A172 (cell line): ENCODE measurements at regions not wholly inside any gene's neighbourhood (a gene's known extent, or its start where the extent isn't known, plus 50 kb on each side); places are given as distances from the start of the nearest gene placed in this dataset.

Source experiments
- DNase-seq: peaks from one replicate; pipeline ENCODE4 v3.0.0-alpha.2; 2015; ENCODE audit warnings: low spot score

GRCh38 chr10:132467464-132468149 lies 70.0 kb upstream of the INPP5A start:
- DNase-seq: no peak

GRCh38 chr10:132468216-132468615 lies 69.4 kb upstream of the INPP5A start:
- no peak for DNase-seq

GRCh38 chr10:132468651-132469050 lies 68.9 kb upstream of the INPP5A start:
- no peak for DNase-seq

DNA sequence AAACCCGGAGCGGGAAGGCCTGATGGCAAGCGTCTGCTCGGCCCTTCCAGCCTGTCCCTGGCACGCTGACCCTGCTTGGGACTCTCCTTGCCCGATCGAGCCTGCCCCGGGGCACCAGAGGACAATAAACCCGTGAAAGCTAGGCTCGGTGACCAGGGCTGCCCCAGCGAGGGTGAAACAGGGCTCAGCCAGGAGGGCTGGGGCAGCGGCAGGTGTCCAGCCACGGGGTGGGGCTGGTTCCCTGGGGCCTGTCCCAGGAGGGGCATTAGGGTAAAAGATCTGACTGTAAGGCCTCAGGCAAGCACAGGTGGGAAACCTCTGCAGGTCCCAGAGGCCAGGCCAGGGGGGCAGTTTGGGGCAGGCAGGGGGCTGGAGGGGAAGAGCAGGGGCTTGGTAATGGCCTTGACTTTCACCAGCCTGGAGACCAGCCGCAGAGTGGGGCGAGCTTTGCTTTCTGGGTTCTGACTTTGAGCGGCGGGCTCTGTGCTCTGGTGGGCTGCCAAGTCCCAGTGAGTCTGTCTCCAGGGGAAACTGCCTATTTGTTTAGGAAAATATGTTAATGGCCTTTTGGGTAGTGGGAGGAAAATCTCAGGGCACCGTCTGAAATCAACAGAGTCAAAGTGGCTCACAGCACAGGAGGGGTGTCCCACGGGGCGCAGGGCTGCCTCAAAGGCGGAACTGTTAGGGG lies 68.2 kb upstream of the INPP5A start:
- DNase-seq: no peak

DNA sequence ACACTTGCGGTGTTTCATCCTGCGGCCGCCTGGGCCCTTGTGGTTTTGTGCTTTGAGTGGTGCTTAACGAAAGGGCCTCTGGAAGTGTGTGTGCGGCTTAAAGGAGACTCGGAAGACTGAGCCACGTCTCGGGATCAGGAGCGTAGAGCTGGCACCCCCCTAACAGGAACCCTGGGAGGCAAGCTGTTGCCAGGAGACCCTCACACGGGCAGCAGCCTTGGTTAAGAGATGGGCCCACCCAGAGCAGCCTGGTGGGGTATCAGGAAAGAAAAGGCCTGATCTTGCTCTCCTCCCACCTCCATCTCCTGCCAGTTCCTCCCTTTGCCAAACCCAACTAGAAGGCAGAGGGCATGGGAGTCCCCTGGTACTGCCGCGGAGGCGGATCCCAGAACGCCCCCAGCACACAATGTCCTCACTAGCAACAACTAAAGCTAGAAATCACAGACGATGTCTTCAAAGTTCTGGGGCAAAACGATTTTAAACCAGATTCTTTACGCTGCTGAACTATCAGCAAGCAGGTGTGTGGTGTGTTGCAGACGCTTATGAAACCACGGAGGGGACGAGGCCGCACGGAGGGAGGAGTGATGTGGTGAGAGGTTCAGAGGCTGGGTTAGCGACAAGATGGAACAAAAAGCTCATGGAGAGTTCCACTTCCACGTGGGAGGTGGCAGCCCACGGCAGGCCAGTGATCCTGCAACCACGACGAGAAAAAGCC lies 67.0 kb upstream of the INPP5A start:
- no peak for DNase-seq

DNA sequence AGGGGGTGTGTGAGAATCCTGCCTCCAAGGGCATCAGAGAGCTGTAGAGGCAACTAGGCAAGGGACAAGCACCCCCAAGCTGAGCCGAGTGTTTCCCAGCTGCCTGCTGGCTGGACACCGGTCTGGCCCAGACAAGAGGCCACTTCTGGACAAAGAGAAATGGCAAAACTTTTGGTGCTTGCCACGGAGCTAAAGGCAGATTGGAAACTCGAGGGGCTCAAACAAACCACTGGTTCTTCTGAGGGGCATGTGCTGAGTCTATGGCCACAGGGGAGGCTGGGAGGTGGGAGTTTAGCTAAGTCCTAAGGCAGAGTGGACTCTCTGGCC lies 66.5 kb upstream of the INPP5A start:
- DNase-seq: no peak

GRCh38 chr10:132471484-132471883 lies 66.1 kb upstream of the INPP5A start:
- DNase-seq: no peak

- DNase-seq: no peak
These were observed 62.5 kb upstream of the INPP5A start for GRCh38 chr10:132475086-132475485.

GRCh38 chr10:132476146-132477065 lies 61.2 kb upstream of the INPP5A start:
- no peak for DNase-seq

GRCh38 chr10:132477066-132477397 lies 60.6 kb upstream of the INPP5A start:
- DNase-seq: no peak

GRCh38 chr10:132477398-132478340 lies 59.9 kb upstream of the INPP5A start:
- DNase-seq: no peak

DNA sequence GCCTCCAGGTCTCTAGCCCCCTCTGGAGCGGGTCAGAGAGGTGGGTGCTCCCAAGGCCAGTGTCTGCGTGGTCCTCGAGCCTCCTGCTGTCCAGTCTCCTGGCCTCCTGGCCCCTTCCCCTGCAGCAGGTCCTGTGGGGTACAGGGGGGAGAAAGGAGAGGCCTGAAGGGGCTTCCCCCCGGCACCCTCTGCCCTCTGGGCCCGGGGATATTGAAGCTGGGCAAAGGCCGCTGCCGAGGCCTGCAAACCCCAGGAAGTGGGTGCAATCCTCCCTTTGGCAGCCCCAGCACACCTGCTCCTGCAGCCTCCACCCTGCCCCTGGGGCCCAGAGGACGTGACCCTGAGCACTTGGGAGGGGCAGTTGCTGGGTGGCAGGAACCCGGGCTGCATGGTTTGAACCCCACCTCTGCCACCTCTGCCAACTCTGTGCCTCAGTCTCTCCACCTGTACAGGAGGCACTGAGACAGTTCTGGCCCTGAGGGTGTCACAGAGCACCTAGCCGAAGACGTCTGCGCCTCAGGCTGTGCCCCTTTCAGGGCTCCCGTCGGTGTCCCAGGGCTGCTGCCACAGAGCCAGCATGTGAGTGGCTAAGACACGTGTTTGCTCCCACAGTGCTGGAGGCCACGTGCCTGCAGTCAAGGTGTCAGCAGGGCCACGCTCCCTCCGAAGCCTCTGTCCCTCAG lies 59.1 kb upstream of the INPP5A start:
- no peak for DNase-seq

DNA sequence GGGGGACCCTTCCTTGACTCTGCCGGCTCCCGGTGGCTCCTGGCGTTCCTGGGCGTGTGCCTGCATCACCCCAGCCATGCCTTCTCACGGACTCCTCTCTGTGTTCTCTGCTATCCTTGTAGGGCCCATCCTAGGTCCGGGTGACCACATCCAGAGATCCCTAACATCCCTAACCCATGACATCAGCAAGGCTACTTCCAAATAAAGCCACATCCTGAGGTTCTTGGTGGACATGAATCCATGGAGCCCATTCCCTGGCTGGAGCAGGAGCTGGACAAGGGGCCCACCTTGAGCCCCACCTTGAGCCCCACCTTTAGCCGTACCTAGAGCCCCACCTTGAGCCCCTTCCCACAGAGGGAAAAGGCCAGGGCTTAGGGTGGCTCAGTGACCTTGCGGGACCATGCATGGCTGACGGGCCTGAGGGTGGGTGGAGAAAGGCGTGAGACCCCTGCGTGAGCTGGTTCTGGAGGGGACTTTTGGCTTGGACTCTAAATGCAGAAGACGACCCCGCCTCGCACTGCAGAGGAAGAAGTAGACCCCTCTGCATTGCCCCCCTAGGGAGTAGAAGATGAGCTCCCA lies 58.5 kb upstream of the INPP5A start:
- DNase-seq: no peak

GRCh38 chr10:132479603-132480221 lies 57.9 kb upstream of the INPP5A start:
- no peak for DNase-seq

DNA sequence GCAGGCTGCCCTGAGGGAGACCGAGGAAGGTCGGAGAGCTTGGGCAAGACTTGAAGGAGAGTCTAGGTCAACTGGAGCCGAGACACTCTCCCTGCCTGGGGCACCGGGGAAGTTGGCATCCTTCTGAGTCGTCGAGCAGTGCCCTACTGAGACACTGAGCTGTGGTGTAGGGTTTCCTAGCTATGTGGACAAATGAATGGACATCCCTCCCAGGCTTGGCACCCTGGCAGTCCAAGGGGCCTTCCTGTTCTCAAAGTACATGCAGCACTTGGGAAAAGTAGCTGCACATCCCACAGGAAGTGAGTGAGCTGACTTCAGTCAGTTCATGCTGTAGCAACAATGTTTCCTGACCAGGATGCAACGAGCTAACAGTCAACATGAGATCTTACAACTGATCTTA lies 57.2 kb upstream of the INPP5A start:
- no peak for DNase-seq

DNA sequence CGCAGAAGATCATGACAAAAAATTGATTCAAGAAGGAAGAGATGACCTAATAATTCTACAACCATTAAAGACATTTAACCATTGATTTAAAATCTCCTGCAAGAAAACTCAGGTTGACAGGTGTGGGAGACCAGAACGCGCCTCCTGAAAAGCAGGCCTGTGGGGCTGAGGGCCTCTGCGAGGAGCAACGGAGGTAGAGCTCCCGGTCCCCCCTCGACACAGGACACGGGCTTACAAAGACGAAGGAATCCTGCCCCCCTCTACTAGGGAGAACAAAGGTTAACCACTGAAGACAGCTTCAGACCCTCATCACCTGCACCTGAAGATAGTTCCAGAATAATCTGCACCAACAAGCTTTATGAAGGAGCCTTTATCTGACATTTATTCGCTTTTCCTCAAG lies 55.9 kb upstream of the INPP5A start:
- no peak for DNase-seq

DNA sequence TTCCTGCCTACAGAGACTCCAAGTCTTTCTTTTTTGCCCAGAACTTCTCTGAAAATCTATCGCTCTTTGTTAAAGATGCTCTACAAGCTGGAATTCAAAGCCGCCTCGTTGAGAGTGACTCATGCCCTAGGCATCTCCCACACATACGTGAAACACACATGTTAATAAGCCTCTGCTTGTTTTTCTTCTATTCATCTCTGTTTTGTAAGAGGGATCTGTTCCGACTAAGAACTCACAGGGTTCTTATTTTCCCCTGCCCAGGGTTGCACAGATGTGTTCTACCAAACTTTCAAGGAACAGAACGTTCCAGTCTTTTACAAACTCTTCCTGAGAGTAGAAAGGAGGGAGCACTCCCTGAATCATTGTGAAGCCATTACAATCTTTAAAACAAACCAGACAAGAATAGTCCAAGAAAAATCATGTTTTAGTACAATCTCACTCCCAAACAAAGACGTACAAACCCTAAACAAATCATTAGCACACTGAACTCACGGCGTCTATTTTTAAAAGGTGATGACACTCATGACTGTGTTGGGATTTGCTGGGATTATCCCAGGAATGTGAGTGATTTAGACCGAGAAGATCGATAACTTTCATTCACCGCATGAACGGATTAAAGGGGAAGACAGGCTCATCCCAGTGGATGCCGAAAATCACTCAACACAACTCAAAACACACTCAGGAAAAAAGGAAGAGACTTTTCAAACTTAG lies 55.3 kb upstream of the INPP5A start:
- DNase-seq: peak; percentile 44

- DNase-seq: no peak
These were observed 54.2 kb upstream of the INPP5A start for GRCh38 chr10:132483394-132483793.

DNA sequence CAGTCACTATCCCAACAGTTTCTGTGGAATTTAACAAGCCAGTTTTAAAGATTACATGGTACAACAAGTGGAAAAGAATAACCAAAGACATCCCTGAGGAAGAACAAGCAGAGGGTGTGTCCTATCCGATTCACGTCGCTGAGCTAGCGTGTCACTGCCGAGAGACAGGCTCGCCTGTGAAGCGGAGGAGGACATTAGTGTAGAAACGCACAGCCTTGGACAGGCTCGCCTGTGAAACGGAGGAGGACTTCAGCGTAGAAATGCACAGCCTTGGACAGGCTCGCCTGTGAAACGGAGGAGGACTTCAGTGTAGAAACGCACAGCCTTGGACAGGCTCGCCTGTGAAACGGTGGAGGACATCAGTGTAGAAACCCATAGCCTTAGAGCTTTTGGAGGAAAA lies 52.7 kb upstream of the INPP5A start:
- DNase-seq: no peak
